Suprapubic skin (tissue), 3 donors: ENCODE measurements at regions not wholly inside any gene's neighbourhood (a gene's known extent, or its start where the extent isn't known, plus 50 kb on each side); places are given as distances from the start of the nearest gene placed in this dataset.

ENCODE experiments used
- CTCF ChIP-seq, 2 donors: fragments of 200-600 bp in 1 of 2; fragments of 450-650 bp in 1 of 2; sonication (generic) in 1 of 2; IDR thresholded peaks; one replicate each; pipeline ENCODE4 v1.5.1; 2016 to 2019; ENCODE audit warnings: antibody characterized with exemption in 2 of 2, mild to moderate bottlenecking in 1 of 2, moderate library complexity in 1 of 2
- POLR2A ChIP-seq, 2 donors: fragments of 450-650 bp; IDR thresholded peaks; one replicate each; pipeline ENCODE4 v1.6.1; 2017; ENCODE audit warnings: antibody characterized with exemption in 2 of 2, mild to moderate bottlenecking in 2 of 2, moderate library complexity in 2 of 2

- TF ChIP-seq POLR2A (IDR thresholded peaks at IDR 0.05) (no peak), CTCF (IDR thresholded peaks at IDR 0.05) (no peak)
Observed at GRCh38 chr2:204258890-204259289, 286.4 kb upstream of the PARD3B start.
